Testis (tissue), 2 donors: ENCODE measurements at regions not wholly inside any gene's neighbourhood (a gene's known extent, or its start where the extent isn't known, plus 50 kb on each side); places are given as distances from the start of the nearest gene placed in this dataset.
A peak's percentile ranks its signal among the peaks of the same experiment; 100 is the strongest.

Source experiments
- DNase-seq: peaks from one replicate; pipeline ENCODE4 v3.0.0-alpha.2; 2019
- H3K27ac ChIP-seq, 2 donors: fragments of 200-600 bp; sonication (generic); one replicate each; pipeline ENCODE4 v1.5.1; 2019
- H3K27me3 ChIP-seq: fragments of 200-600 bp; sonication (generic); one replicate; pipeline ENCODE4 v1.5.1; 2019
- H3K36me3 ChIP-seq: fragments of 200-600 bp; sonication (generic); one replicate; pipeline ENCODE4 v1.5.1; 2017; ENCODE audit warnings: low read depth; ENCODE audit errors: missing control alignments
- H3K4me1 ChIP-seq: fragments of 200-600 bp; sonication (generic); one replicate; pipeline ENCODE4 v1.5.1; 2019
- H3K4me3 ChIP-seq, 2 donors: fragments of 200-600 bp; sonication (generic); one replicate each; pipeline ENCODE4 v1.5.1; 2017 to 2019
- H3K9me3 ChIP-seq: fragments of 200-600 bp; sonication (generic); one replicate; pipeline ENCODE4 v1.5.1; 2017
- CTCF ChIP-seq, 3 experiments: fragments of 450-650 bp in 2 of 3; fragments of 200-600 bp in 1 of 3; sonication (generic) in 1 of 3; IDR thresholded peaks; one replicate each; pipeline ENCODE4 v1.5.1; 2016 to 2019; ENCODE audit warnings: antibody characterized with exemption in 3 of 3, mild to moderate bottlenecking in 2 of 3, moderate library complexity in 1 of 3
- POLR2A ChIP-seq: fragments of 450-650 bp; IDR thresholded peaks from one replicate; pipeline ENCODE4 v1.6.1; 2017; ENCODE audit warnings: antibody characterized with exemption, mild to moderate bottlenecking, moderate library complexity
- WGBS, 2 donors: methylation state at CpG; one replicate each; pipeline ENCODE4 v1.1.5; 2018; 5-methylcytosine and 5-hydroxymethylcytosine counted together
- intact Hi-C: fragments of 100-400 bp; cut with DNase I; formaldehyde crosslinking; loops from one replicate; pipeline ENCODE4 v1.15.1; 2023; ENCODE audit warnings: low total_unique reads

- no peak for TF ChIP-seq POLR2A
- no peak for TF ChIP-seq CTCF (IDR thresholded peaks at IDR 0.05)
- Histone ChIP-seq H3K9me3 (no peaks in the 10 kb centered on the region), H3K27me3 (no peaks in the 10 kb centered on the region), H3K4me1 (no peaks in the 10 kb centered on the region), H3K36me3 (no peaks in the 10 kb centered on the region), H3K27ac (no peak overlapping the region), H3K4me3 (no peak overlapping the region)
- DNase-seq: no peak
- intact Hi-C loops: no loop called here
- WGBS, 2 donors: 84 to 88% methylated on average over 6 of the region's 6 CpGs
Measured at GRCh38 chr15:62895139-62895866, 147.2 kb upstream of the TPM1 start.

GRCh38 chr15:62895905-62896316 is 146.6 kb upstream of the TPM1 start:
- no peak overlapping the region for H3K4me3 ChIP-seq
- no peak overlapping the region for H3K27ac ChIP-seq
- WGBS, 2 donors: 54 to 100% methylated on average over 1 of the region's 1 CpG
- no peaks in the 10 kb centered on the region for H3K27me3 ChIP-seq
- TF ChIP-seq POLR2A (no peak), CTCF (IDR thresholded peaks at IDR 0.05) (no peak)
- no peaks in the 10 kb centered on the region for H3K9me3 ChIP-seq
- H3K36me3 ChIP-seq: no peaks in the 10 kb centered on the region
- no peak for DNase-seq
- H3K4me1 ChIP-seq: no peaks in the 10 kb centered on the region
- intact Hi-C loops: no loop called here

GRCh38 chr15:62896380-62896866 is 146.1 kb upstream of the TPM1 start:
- no peaks in the 10 kb centered on the region for H3K4me1 ChIP-seq

GRCh38 chr15:62896969-62897486 is 145.5 kb upstream of the TPM1 start:
- Histone ChIP-seq H3K4me3 (no peak overlapping the region), H3K36me3 (no peaks in the 10 kb centered on the region), H3K27ac (no peak overlapping the region), H3K27me3 (no peaks in the 10 kb centered on the region), H3K9me3 (no peaks in the 10 kb centered on the region), H3K4me1 (no peaks in the 10 kb centered on the region)
- TF ChIP-seq POLR2A (no peak), CTCF (IDR thresholded peaks at IDR 0.05) (no peak)
- peak; percentile 79 for DNase-seq
- WGBS, 2 donors: 32 to 56% methylated on average over 16 to 19 of the region's 19 CpGs
- intact Hi-C loops: no loop called here

More at GRCh38 chr15:62896380-62896866, 146.1 kb upstream of the TPM1 start:
- TF ChIP-seq POLR2A (no peak), CTCF (IDR thresholded peaks at IDR 0.05) (no peak)
- intact Hi-C loops: no loop called here
- WGBS, 2 donors: 73 to 89% methylated on average over 2 to 3 of the region's 3 CpGs
- DNase-seq: no peak
- H3K9me3 ChIP-seq: no peaks in the 10 kb centered on the region
- no peaks in the 10 kb centered on the region for H3K36me3 ChIP-seq
- no peak overlapping the region for H3K27ac ChIP-seq
- H3K27me3 ChIP-seq: no peaks in the 10 kb centered on the region
- no peak overlapping the region for H3K4me3 ChIP-seq

- H3K4me1 ChIP-seq: no peaks in the 10 kb centered on the region
Measured at GRCh38 chr15:62897634-62898033, 144.9 kb upstream of the TPM1 start.

More at GRCh38 chr15:62897634-62898033, 144.9 kb upstream of the TPM1 start:
- TF ChIP-seq POLR2A (no peak), CTCF (IDR thresholded peaks at IDR 0.05) (no peak)
- no peak overlapping the region for H3K4me3 ChIP-seq
- no peaks in the 10 kb centered on the region for H3K36me3 ChIP-seq
- H3K9me3 ChIP-seq: no peaks in the 10 kb centered on the region
- 84 to 85% methylated on average over 6 to 8 of the region's 8 CpGs for WGBS, 2 donors
- no peak for DNase-seq
- no peaks in the 10 kb centered on the region for H3K27me3 ChIP-seq
- no peak overlapping the region for H3K27ac ChIP-seq
- intact Hi-C loops: no loop called here
